Neural progenitor cell (in vitro differentiated cells): ENCODE measurements at regions not wholly inside any gene's neighbourhood (a gene's known extent, or its start where the extent isn't known, plus 50 kb on each side); places are given as distances from the start of the nearest gene placed in this dataset.

Experiments
- EZH2 ChIP-seq: fragments of 200-600 bp; sonication (generic); IDR thresholded peaks from 2 replicates; pipeline ENCODE4 v1.6.1; 2017; ENCODE audit warnings: antibody characterized with exemption, mild to moderate bottlenecking, moderate library complexity
- TF ChIP-seq, protein P1 (sequence below): fragments of 200-600 bp; sonication (generic); IDR thresholded peaks from 2 replicates; pipeline ENCODE4 v1.5.1; 2017; ENCODE audit warnings: antibody characterized with exemption, mild to moderate bottlenecking

- no peak for TF ChIP-seq EZH2
- TF ChIP-seq, protein P1, sequence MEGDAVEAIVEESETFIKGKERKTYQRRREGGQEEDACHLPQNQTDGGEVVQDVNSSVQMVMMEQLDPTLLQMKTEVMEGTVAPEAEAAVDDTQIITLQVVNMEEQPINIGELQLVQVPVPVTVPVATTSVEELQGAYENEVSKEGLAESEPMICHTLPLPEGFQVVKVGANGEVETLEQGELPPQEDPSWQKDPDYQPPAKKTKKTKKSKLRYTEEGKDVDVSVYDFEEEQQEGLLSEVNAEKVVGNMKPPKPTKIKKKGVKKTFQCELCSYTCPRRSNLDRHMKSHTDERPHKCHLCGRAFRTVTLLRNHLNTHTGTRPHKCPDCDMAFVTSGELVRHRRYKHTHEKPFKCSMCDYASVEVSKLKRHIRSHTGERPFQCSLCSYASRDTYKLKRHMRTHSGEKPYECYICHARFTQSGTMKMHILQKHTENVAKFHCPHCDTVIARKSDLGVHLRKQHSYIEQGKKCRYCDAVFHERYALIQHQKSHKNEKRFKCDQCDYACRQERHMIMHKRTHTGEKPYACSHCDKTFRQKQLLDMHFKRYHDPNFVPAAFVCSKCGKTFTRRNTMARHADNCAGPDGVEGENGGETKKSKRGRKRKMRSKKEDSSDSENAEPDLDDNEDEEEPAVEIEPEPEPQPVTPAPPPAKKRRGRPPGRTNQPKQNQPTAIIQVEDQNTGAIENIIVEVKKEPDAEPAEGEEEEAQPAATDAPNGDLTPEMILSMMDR, result no peak
Measured at GRCh38 chr1:221192055-221192454, 312.8 kb downstream of the HLX start.
